ENCODE measurements at regions not wholly inside any gene's neighbourhood (a gene's known extent, or its start where the extent isn't known, plus 50 kb on each side); places are given as distances from the start of the nearest gene placed in this dataset.

GRCh38 chr18:37649930-37650329, 84.3 kb upstream of the CELF4 start:
- no peak for DNase-seq (ENCODE audit: low spot score)

- DNase-seq (ENCODE audit: low spot score), result no peak
Observed at GRCh38 chr18:37649416-37649815, 83.8 kb upstream of the CELF4 start.

GRCh38 chr18:37641573-37641972, 76.0 kb upstream of the CELF4 start:
- no peak for DNase-seq (ENCODE audit: low spot score)

GRCh38 chr18:37640504-37640903, 74.9 kb upstream of the CELF4 start:
- no peak for DNase-seq (ENCODE audit: low spot score)

GRCh38 chr18:37639846-37640245, 74.2 kb upstream of the CELF4 start:
- no peak for DNase-seq (ENCODE audit: low spot score)

GRCh38 chr18:37637478-37637850, 71.9 kb upstream of the CELF4 start:
- DNase-seq (ENCODE audit: low spot score), result no peak

GRCh38 chr18:37636831-37637477, 71.4 kb upstream of the CELF4 start:
- DNase-seq (ENCODE audit: low spot score), result no peak

GRCh38 chr18:37634516-37634915, 68.9 kb upstream of the CELF4 start:
- no peak for DNase-seq (ENCODE audit: low spot score)

GRCh38 chr18:37631422-37631821, 65.8 kb upstream of the CELF4 start:
- no peak for DNase-seq (ENCODE audit: low spot score)

- no peak for DNase-seq (ENCODE audit: low spot score)
Observed at GRCh38 chr18:37630334-37630733, 64.7 kb upstream of the CELF4 start.

GRCh38 chr18:37628470-37629220, 63.0 kb upstream of the CELF4 start:
- DNase-seq (ENCODE audit: low spot score), result no peak

GRCh38 chr18:37624318-37624717, 58.7 kb upstream of the CELF4 start:
- no peak for DNase-seq (ENCODE audit: low spot score)

GRCh38 chr18:37619964-37620363, 54.4 kb upstream of the CELF4 start:
- DNase-seq (ENCODE audit: low spot score), result no peak

- no peak for DNase-seq (ENCODE audit: low spot score)
Observed at GRCh38 chr18:37617623-37618022, 52.0 kb upstream of the CELF4 start.
